ENCODE measurements at regions not wholly inside any gene's neighbourhood (a gene's known extent, or its start where the extent isn't known, plus 50 kb on each side); places are given as distances from the start of the nearest gene placed in this dataset.

DNA sequence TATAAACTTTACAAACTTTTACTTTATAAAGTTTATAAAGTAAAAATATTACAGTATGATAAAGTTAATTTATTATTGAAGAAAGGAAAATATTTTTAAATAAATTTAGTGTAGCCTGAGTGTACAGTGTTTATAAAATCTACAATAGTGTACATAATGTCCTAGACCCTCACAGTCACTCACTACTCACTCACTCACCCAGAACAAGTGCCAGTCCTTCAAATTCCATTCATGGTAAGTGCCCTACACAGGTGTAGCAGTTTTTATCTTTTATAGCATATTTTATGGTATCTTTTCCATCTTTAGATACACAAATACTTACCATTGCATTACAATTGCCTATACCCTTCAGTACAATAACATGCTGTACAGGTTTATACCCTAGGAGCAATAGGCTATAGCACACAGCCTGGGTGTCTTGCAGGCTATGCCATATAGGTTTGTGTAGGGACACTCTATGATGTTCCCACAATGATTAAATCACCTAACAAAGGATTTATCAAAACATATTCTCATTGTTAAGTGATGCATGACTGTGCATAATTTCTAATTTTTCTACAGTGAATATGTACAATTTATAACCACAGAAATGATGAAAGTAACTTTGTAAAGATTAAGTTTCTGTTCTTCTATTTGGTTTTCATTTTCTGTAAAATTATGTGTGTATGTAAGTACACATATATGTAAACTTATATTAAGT is 98.0 kb downstream of the SPRY2 start:
- TF ChIP-seq, protein P1, sequence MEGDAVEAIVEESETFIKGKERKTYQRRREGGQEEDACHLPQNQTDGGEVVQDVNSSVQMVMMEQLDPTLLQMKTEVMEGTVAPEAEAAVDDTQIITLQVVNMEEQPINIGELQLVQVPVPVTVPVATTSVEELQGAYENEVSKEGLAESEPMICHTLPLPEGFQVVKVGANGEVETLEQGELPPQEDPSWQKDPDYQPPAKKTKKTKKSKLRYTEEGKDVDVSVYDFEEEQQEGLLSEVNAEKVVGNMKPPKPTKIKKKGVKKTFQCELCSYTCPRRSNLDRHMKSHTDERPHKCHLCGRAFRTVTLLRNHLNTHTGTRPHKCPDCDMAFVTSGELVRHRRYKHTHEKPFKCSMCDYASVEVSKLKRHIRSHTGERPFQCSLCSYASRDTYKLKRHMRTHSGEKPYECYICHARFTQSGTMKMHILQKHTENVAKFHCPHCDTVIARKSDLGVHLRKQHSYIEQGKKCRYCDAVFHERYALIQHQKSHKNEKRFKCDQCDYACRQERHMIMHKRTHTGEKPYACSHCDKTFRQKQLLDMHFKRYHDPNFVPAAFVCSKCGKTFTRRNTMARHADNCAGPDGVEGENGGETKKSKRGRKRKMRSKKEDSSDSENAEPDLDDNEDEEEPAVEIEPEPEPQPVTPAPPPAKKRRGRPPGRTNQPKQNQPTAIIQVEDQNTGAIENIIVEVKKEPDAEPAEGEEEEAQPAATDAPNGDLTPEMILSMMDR (IDR thresholded peaks at IDR 0.05; ENCODE audit: low read depth, low read length, missing input control), result no peak
- no peak for TF ChIP-seq GABPA (IDR thresholded peaks at IDR 0.05 in 1 of 2, conservative IDR thresholded peaks at IDR 0.05 in 1 of 2)
- no peak for TF ChIP-seq TAF1 (conservative IDR thresholded peaks at IDR 0.05)
- no peak for TF ChIP-seq NR2F2 (IDR thresholded peaks at IDR 0.05)
- TF ChIP-seq, protein P2, sequence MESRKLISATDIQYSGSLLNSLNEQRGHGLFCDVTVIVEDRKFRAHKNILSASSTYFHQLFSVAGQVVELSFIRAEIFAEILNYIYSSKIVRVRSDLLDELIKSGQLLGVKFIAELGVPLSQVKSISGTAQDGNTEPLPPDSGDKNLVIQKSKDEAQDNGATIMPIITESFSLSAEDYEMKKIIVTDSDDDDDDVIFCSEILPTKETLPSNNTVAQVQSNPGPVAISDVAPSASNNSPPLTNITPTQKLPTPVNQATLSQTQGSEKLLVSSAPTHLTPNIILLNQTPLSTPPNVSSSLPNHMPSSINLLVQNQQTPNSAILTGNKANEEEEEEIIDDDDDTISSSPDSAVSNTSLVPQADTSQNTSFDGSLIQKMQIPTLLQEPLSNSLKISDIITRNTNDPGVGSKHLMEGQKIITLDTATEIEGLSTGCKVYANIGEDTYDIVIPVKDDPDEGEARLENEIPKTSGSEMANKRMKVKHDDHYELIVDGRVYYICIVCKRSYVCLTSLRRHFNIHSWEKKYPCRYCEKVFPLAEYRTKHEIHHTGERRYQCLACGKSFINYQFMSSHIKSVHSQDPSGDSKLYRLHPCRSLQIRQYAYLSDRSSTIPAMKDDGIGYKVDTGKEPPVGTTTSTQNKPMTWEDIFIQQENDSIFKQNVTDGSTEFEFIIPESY (IDR thresholded peaks at IDR 0.05), result no peak
- TF ChIP-seq, protein P3, sequence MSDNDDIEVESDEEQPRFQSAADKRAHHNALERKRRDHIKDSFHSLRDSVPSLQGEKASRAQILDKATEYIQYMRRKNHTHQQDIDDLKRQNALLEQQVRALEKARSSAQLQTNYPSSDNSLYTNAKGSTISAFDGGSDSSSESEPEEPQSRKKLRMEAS (IDR thresholded peaks at IDR 0.05), result no peak
- no peak for TF ChIP-seq YY1 (IDR thresholded peaks at IDR 0.05)
- TF ChIP-seq SP1 (IDR thresholded peaks at IDR 0.05), result no peak
- TF ChIP-seq, protein P4, sequence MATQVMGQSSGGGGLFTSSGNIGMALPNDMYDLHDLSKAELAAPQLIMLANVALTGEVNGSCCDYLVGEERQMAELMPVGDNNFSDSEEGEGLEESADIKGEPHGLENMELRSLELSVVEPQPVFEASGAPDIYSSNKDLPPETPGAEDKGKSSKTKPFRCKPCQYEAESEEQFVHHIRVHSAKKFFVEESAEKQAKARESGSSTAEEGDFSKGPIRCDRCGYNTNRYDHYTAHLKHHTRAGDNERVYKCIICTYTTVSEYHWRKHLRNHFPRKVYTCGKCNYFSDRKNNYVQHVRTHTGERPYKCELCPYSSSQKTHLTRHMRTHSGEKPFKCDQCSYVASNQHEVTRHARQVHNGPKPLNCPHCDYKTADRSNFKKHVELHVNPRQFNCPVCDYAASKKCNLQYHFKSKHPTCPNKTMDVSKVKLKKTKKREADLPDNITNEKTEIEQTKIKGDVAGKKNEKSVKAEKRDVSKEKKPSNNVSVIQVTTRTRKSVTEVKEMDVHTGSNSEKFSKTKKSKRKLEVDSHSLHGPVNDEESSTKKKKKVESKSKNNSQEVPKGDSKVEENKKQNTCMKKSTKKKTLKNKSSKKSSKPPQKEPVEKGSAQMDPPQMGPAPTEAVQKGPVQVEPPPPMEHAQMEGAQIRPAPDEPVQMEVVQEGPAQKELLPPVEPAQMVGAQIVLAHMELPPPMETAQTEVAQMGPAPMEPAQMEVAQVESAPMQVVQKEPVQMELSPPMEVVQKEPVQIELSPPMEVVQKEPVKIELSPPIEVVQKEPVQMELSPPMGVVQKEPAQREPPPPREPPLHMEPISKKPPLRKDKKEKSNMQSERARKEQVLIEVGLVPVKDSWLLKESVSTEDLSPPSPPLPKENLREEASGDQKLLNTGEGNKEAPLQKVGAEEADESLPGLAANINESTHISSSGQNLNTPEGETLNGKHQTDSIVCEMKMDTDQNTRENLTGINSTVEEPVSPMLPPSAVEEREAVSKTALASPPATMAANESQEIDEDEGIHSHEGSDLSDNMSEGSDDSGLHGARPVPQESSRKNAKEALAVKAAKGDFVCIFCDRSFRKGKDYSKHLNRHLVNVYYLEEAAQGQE (IDR thresholded peaks at IDR 0.05), result no peak
- TF ChIP-seq, protein P5, sequence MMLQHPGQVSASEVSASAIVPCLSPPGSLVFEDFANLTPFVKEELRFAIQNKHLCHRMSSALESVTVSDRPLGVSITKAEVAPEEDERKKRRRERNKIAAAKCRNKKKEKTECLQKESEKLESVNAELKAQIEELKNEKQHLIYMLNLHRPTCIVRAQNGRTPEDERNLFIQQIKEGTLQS (IDR thresholded peaks at IDR 0.05), result no peak
- TF ChIP-seq HNF4A (conservative IDR thresholded peaks at IDR 0.05), result no peak
- no peak for TF ChIP-seq EGR1 (IDR thresholded peaks at IDR 0.05; ENCODE audit: low read depth in 2 of 2)
- TF ChIP-seq HNF4G (IDR thresholded peaks at IDR 0.05), result no peak

All from liver (tissue), 3 donors.